Ectodermal cell (in vitro differentiated cells): ENCODE measurements at regions not wholly inside any gene's neighbourhood (a gene's known extent, or its start where the extent isn't known, plus 50 kb on each side); places are given as distances from the start of the nearest gene placed in this dataset.
"Not testable (repeated sequence)": the region's sequence is repeated elsewhere in the genome, so short reads cannot be mapped to it uniquely, and the experiment has no call there.

Experiments used
- H3K27ac ChIP-seq: 2 replicates; pipeline ENCODE4 v1.7.0; 2013; ENCODE audit warnings: mild to moderate bottlenecking, low read depth, low read length; ENCODE audit not compliant: insufficient read depth, poor library complexity, severe bottlenecking
- H3K27me3 ChIP-seq: 2 replicates; pipeline ENCODE4 v1.7.0; 2013; ENCODE audit warnings: mild to moderate bottlenecking, low read length; ENCODE audit not compliant: insufficient read depth, control insufficient read depth, poor library complexity, severe bottlenecking
- H3K36me3 ChIP-seq: one replicate; pipeline ENCODE4 v1.7.0; 2013; ENCODE audit warnings: low read length; ENCODE audit not compliant: control insufficient read depth, insufficient read depth
- H3K4me1 ChIP-seq: one replicate; pipeline ENCODE4 v1.7.0; 2013; ENCODE audit warnings: low read length; ENCODE audit not compliant: control insufficient read depth, insufficient read depth
- H3K4me3 ChIP-seq: 2 replicates; pipeline ENCODE4 v1.7.0; 2013; ENCODE audit warnings: low read depth, low read length, control low read depth; ENCODE audit not compliant: insufficient read depth
- H3K9me3 ChIP-seq: 2 replicates; pipeline ENCODE4 v1.7.0; 2013; ENCODE audit warnings: mild to moderate bottlenecking, low read length, moderate library complexity; ENCODE audit not compliant: control insufficient read depth
- WGBS, 2 experiments: methylation state at CpG; one replicate each; pipeline ENCODE4 v1.1.7; 2013; ENCODE audit warnings: missing lambda C conversion rate in 2 of 2; 5-methylcytosine and 5-hydroxymethylcytosine counted together

DNA sequence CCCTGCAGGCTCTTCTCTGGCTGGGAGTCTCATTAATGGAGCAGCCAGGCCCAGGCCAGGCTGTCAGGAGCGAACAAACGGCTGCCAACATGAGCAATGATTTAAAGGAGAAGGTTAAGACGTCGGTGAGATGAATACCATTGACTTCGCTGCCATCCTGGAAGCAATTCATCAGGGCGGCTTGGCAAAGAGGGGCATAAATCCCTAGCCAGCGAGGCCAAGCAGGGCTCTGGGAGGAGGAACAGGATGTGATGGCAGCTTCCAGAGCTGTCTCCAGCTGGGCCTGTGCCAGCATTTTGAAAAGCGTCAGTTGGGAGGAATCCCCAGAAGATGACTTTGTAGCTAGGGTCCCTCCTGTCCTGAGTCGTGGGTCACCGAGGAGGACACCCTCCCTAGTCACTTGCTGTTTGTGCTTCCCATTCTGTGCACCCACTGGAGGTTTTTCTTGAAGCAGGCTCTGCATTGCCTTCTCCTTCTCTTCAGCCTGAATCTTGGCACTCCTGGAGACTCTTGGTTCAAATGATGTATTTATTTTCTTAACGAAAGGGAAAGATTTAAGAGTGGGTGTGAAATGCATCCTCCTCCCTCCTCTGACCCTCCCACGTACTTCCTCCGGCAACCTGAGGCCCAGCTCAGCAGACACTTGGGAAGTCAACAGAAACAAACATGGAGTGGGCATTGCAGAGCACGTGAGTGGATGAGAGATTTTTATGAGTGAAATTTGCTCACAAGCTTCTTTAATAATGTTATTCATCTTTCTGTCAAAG lies 476.3 kb upstream of the CADM1 start:
- H3K9me3 ChIP-seq, result no peaks in the 10 kb centered on the region
- no peaks in the 10 kb centered on the region for H3K36me3 ChIP-seq
- H3K4me3 ChIP-seq, result no peak overlapping the region
- H3K27me3 ChIP-seq, result peaks cover 20% of the 10 kb centered on the region
- H3K4me1 ChIP-seq, result peaks cover 3% of the 10 kb centered on the region
- no peak overlapping the region for H3K27ac ChIP-seq
- whole genome bisulfite sequencing, 2 experiments, result 85 to 90% methylated on average over 12 to 14 of the region's 14 CpGs

DNA sequence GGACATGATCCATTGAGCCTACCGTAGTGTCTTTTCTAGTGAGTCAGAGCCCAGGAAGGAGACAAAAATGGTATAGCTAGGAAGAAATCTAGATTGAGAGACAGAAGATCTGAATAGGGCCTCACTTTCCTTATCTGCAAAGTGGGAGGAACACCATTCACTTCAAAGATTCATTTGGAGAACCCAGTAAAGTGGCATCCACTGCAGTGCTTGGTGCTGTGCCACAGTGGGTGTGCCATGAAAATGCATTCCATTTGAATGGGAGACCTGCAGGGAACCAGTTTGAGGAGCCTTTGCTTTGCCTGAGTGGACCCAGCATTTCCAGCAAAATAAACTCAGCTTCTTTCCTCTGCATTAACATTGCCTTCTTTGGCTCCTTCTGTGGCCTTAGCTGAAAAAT lies 470.5 kb upstream of the CADM1 start:
- H3K4me1 ChIP-seq, result peaks cover 10% of the 10 kb centered on the region
- H3K9me3 ChIP-seq, result no peaks in the 10 kb centered on the region
- no peak overlapping the region for H3K4me3 ChIP-seq
- peaks cover 37% of the 10 kb centered on the region for H3K27me3 ChIP-seq
- WGBS, 2 experiments, result 63 to 80% methylated on average over 1 of the region's 1 CpG
- H3K36me3 ChIP-seq, result no peaks in the 10 kb centered on the region
- H3K27ac ChIP-seq, result no peak overlapping the region

DNA sequence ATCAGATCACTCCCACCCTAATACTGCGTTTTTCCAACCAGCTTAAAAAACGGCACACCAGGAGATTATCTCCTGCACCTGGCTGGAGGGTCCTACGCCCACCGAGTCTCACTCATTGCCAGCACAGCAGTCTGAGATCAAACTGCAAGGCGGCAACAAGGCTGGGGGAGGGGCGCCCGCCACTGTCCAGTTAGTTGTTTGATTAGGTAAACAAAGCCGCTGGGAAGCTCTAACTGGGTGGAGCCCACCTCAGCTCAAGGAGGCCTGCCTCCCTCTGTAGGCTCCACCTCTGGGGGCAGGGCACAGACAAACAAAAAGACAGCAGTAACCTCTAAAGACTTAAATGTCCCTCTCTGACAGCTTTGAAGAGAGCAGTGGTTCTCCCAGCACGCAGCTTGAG lies 463.0 kb upstream of the CADM1 start:
- not testable (repeated sequence) for H3K4me3 ChIP-seq, H3K9me3 ChIP-seq, H3K4me1 ChIP-seq, H3K36me3 ChIP-seq, H3K27ac ChIP-seq, H3K27me3 ChIP-seq
- WGBS, 2 experiments, result 16 to 22% methylated on average over 9 of the region's 9 CpGs

DNA sequence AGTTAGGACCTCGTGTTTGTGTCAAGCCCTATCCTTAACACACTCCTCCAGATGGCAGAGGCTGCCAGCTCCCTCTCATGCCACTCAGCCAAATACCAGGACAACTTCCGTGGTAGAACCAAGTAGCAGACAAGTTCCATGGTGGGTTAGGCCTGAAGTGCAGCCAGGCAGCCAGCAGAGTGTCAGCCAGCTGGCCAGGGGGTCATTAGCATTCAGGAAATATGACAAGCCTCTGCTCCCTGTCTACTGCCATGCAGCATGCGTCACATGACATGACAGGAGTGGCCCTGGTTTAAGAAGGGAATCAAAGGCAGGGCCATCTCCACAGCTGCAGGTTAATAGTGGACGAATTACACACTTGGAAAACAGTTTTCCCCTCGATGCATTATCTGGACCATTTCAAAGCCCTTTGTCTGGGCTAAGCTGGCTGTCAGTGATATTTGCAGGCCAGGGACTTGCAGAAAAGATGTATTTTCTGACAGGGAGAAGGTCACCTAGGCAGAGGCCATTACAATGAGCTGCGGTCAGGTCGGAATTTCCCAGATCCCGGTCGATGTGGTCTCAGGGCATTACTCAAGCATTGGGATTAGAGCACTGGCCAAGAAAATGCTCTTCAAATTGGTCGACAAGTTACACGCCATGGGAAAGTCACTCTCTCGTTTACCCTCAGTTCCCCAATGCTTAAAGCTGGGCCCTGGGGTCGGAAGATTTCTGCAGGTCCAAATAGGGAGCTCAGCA lies 461.7 kb upstream of the CADM1 start:
- Histone ChIP-seq H3K4me1 (peaks cover 4% of the 10 kb centered on the region), H3K36me3 (no peaks in the 10 kb centered on the region), H3K27ac (no peak overlapping the region), H3K27me3 (no peaks in the 10 kb centered on the region), H3K9me3 (no peaks in the 10 kb centered on the region), H3K4me3 (no peak overlapping the region)
- 80 to 82% methylated on average over 13 of the region's 13 CpGs for WGBS, 2 experiments

DNA sequence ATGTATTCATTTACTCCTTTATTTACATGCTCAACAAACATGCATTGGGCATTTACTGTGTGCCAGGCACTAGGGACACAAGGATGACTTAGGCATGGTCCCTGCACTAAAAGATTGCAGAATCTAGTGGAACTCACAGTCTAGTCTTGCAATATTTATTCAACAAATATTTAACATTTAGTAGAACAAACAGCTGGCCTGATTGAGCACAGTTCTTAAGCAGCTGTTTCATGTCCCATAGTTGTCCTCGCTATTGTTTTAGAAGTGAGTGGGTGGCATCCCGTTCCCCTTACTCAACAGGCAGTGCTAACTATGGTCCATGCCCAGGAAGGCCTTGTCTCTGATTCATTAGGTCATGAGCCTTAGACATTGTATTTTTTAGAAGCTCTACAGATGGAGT lies 459.9 kb upstream of the CADM1 start:
- H3K27ac ChIP-seq, result no peak overlapping the region
- no peak overlapping the region for H3K4me3 ChIP-seq
- H3K27me3 ChIP-seq, result no peaks in the 10 kb centered on the region
- H3K36me3 ChIP-seq, result no peaks in the 10 kb centered on the region
- WGBS, 2 experiments, result 92 to 93% methylated on average over 2 of the region's 2 CpGs
- H3K9me3 ChIP-seq, result no peaks in the 10 kb centered on the region
- peaks cover 4% of the 10 kb centered on the region for H3K4me1 ChIP-seq

DNA sequence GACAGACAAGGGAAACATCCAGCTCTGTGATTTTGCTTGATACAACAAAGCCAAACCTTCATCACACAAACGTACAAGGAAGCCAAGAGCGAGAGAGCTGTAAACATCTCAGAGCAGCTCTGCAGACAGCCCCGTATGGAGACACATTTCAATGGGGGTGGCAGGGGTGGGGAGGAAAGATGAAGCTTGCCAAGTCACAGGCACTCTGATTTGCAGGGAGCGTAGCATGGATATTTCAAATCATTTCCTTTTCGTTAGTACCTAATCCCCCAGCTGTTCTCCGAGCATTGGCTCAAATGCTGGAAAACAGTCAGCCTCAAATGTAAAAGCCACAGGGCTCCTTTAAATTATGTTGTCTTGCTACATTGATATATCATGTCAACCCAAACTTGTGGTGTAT lies 458.9 kb upstream of the CADM1 start:
- H3K4me1 ChIP-seq, result peaks cover 4% of the 10 kb centered on the region
- 75 to 90% methylated on average over 6 of the region's 6 CpGs for WGBS, 2 experiments
- H3K27me3 ChIP-seq, result no peaks in the 10 kb centered on the region
- H3K27ac ChIP-seq, result no peak overlapping the region
- no peak overlapping the region for H3K4me3 ChIP-seq
- no peaks in the 10 kb centered on the region for H3K9me3 ChIP-seq
- H3K36me3 ChIP-seq, result no peaks in the 10 kb centered on the region

DNA sequence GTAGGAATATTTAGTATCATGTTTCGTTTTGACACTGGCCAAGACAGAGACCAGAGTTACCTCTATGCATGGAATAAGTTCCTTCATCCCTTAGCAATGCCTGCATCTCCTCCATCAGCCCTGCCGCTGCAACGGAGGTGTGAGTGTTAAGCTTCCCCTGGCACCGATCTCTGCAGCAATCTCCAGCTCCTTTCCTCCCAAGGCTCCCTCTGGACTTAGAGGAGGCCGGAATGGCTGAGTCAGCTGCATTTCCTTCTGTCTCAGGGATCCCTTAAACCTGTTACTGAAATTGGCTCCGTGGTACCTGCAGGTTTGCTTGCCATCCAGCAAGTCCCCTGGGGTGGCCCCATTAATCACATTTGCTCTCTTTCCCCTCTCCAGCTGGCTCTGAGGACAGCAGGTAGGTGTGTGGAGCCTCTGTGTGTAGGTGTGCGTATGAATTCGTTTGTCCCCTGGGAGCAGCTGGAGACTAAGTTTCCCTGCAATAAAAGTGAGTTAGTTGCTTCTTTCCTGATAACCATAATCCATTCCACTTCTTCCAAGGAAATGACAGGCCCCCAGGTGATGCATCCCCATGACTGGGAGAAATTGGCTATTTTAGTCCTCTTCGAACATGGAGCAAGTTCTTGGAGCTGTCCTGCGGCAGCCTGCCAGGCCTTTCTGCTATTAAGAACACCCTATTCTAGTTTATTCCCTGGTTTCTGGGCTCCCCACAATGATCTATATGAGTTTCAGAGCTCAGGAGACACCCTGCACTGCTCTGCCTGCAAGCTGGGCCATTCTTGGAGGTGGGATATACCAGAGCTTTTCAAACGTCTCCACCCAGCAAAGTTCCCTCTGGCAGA lies 457.2 kb upstream of the CADM1 start:
- no peak overlapping the region for H3K4me3 ChIP-seq
- no peak overlapping the region for H3K27ac ChIP-seq
- peaks cover 3% of the 10 kb centered on the region for H3K4me1 ChIP-seq
- no peaks in the 10 kb centered on the region for H3K27me3 ChIP-seq
- no peaks in the 10 kb centered on the region for H3K9me3 ChIP-seq
- no peaks in the 10 kb centered on the region for H3K36me3 ChIP-seq
- WGBS, 2 experiments, result 68 to 71% methylated on average over 11 of the region's 11 CpGs

DNA sequence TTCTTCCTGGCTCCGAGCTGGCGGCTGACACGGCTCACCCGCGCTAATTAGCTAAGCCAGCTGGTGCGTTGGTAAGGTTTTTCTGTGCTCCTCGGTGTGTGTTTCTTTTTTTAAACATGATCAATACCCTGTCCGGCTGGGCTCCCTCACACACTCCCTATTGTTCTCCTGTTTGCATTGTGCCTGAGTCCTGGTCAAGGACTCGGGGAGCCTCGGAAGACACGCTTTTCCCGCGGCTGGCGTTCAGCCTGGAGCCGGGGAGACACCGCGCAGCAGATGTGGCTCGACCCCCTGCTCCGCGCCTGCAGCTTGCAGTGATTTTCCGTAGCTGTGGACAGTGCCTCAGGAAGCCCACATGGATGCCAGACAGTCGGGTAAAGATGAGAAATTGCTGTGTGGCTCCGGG lies 454.9 kb upstream of the CADM1 start:
- H3K9me3 ChIP-seq, result no peaks in the 10 kb centered on the region
- H3K36me3 ChIP-seq, result no peaks in the 10 kb centered on the region
- H3K27me3 ChIP-seq, result no peaks in the 10 kb centered on the region
- 92 to 93% methylated on average over 23 of the region's 23 CpGs for WGBS, 2 experiments
- no peak overlapping the region for H3K4me3 ChIP-seq
- H3K4me1 ChIP-seq, result no peaks in the 10 kb centered on the region
- no peak overlapping the region for H3K27ac ChIP-seq

DNA sequence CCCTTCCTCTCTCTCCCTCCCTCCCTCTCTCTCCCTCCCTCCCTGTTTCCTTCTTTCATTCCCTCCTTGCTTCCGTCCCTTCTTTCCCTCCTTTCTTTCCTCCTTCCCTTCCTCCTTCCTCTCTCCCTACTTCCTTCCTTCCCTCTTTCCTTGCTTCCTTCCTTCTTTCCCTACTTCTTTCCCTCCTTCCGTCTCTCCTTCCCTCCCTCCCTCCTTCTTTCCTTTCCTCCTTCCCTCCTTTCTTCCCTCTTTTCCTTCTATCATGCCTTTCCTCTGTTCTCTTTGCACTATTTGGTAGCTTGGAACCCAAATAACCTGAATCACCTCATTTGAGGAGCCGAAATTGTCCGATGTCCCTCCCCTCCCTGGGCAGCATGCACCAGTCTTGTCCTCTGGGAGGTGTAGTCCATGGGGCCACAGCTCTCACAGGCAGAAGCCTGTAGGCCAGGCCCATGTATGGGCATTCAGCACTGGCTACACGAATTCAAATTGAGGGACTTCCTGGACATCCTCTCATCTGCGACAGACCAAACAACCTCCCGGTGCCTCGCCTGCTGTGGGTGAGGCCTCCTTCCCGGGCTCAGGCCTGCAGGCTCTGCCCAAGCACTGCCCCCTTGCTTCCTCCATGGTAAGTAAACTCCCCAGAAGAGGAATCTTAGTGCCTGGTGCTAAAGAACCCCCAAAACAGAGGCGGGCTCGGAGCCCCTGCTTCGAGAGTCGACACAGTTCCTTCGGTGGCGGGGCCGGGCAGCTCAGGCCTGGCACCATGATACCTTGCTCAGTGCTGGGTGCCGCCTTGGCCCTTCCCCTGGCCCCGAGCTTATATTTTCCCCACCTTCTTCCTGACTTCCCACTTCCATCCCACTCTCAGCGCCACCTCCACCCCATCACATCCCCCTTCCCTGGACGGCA lies 454.1 kb upstream of the CADM1 start:
- Histone ChIP-seq H3K9me3 (no peaks in the 10 kb centered on the region), H3K27me3 (no peaks in the 10 kb centered on the region), H3K36me3 (no peaks in the 10 kb centered on the region), H3K27ac (no peak overlapping the region), H3K4me3 (no peak overlapping the region), H3K4me1 (no peaks in the 10 kb centered on the region)
- 85% methylated on average over 20 of the region's 20 CpGs for WGBS, 2 experiments
